Left renal pelvis (tissue), 4 donors: ENCODE measurements at regions not wholly inside any gene's neighbourhood (a gene's known extent, or its start where the extent isn't known, plus 50 kb on each side); places are given as distances from the start of the nearest gene placed in this dataset.

Experiments used
- DNase-seq, 4 donors: peaks; one replicate each; pipeline ENCODE4 v3.0.0-alpha.2; 2013; ENCODE audit warnings: low read depth in 4 of 4, low spot score in 3 of 4

- DNase-seq: no peak
These were observed 379.4 kb upstream of the TNRC6C start for GRCh38 chr17:77579131-77579530.

- no peak for DNase-seq
These were observed 378.8 kb upstream of the TNRC6C start for GRCh38 chr17:77579682-77580081.

GRCh38 chr17:77580531-77581270, 377.8 kb upstream of the TNRC6C start:
- DNase-seq: no peak

GRCh38 chr17:77581480-77581879, 377.0 kb upstream of the TNRC6C start:
- no peak for DNase-seq

GRCh38 chr17:77585142-77585860, 373.2 kb upstream of the TNRC6C start:
- DNase-seq: no peak

GRCh38 chr17:77590951-77591735, 367.4 kb upstream of the TNRC6C start:
- no peak for DNase-seq

- no peak for DNase-seq
These were observed 366.2 kb upstream of the TNRC6C start for GRCh38 chr17:77592106-77592865.

- DNase-seq: no peak
These were observed 365.4 kb upstream of the TNRC6C start for GRCh38 chr17:77593081-77593480.

- no peak for DNase-seq
These were observed 363.9 kb upstream of the TNRC6C start for GRCh38 chr17:77594416-77595209.

- DNase-seq: no peak
These were observed 361.7 kb upstream of the TNRC6C start for GRCh38 chr17:77596491-77597417.

GRCh38 chr17:77597418-77598240, 360.9 kb upstream of the TNRC6C start:
- DNase-seq: no peak

- DNase-seq: no peak
These were observed 360.3 kb upstream of the TNRC6C start for GRCh38 chr17:77598241-77598620.

- DNase-seq: no peak
These were observed 358.8 kb upstream of the TNRC6C start for GRCh38 chr17:77599699-77600098.

- DNase-seq: no peak
These were observed 358.2 kb upstream of the TNRC6C start for GRCh38 chr17:77600346-77600745.

- DNase-seq: no peak
These were observed 357.2 kb upstream of the TNRC6C start for GRCh38 chr17:77601054-77601979.

- no peak for DNase-seq
These were observed 356.3 kb upstream of the TNRC6C start for GRCh38 chr17:77602062-77602746.
